Mucosa of gallbladder (tissue), 1 donor: ENCODE measurements at regions not wholly inside any gene's neighbourhood (a gene's known extent, or its start where the extent isn't known, plus 50 kb on each side); places are given as distances from the start of the nearest gene placed in this dataset.

Experiments used
- DNase-seq: peaks from one replicate; pipeline ENCODE4 v3.0.0-alpha.2; 2020; ENCODE audit warnings: low spot score
- donor health status: DM: no; HTN: no; CAD: no.

DNA sequence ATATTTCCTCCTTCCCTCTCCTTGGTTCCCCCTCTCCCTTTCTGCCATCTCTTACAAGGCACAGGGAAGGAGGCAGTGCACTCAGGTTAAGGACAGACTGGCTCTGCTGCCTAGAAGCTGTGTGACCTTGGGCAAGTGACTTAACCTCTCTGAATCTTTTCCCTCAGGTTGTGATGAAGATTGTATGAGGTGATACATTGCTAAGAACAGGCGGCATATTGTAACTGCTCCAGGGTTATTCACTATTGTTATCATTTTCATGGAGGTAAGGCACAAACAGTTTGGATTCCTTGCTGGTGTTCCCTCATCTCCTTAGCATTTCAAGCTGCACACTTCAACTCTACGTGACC is 126.6 kb upstream of the CXCR4 start:
- no peak for DNase-seq

DNA sequence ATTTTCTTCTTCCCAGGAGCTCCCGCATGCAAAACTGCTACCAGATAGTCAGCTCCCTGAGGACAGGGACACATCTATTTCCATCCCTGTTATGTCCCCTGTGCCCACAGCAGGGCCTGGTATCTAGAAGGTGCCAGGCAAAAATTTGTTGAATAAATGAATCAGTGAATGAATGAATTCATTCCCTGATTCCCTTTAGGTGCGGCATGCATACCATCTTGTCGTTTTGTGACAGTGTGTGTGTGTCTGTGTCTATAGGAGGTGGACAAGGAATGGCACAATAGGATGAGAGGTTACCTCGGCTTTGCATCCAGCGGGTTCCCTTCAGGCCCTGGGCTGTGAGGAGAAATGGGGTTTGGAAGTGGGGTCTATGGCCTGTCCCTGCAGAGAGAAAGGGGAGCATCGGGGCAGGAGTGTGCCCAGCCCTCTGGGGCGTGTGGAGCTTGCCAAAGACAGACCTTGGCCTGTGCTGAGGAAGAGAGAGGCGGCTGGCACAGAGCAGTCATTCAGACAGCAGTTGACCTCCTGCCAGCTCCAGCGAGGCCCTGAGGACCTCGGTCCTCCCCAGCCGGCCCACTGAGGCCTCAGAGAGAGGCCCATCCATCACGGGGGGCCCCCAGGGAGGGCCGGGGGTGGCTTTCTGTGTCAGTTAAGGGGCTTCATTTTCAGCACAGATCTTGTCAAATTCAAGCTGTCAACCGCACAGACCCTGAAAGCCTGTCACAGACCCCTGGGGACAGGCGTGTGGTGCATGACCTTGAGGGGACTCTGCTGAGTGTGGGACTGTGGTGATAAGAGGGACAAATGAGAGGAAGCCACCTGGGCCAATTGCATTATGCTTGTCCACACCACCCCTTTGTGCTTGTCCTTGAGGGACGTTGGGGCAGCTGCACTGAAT is 125.9 kb upstream of the CXCR4 start:
- no peak for DNase-seq

DNA sequence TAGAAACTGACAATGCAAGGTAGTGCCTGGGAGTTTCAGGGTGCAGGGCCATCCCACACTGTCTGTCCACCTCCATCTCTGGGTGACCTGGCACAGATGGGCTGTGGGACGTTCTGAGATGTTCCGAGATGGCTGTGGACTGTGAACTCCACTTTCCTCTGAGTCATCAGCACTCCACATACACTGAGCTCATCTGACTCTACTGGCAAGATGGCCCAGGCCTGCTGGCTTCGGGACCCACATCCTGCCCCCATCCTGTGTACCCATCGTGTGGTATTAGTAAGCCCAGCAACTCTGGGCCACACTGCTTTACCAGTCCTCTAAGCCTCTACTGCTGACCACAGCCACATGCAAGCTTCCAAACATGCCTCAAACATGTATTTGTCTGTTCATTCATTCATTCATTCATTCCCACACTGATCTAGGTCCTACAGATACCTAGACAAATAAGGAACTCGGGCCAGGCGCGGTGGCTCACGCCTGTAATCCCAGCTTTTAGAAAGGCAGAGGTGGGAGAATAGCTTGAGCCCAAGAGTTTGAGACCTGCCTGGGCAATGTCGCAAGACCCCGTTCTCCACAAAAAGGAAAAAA is 124.8 kb upstream of the CXCR4 start:
- no peak for DNase-seq

DNA sequence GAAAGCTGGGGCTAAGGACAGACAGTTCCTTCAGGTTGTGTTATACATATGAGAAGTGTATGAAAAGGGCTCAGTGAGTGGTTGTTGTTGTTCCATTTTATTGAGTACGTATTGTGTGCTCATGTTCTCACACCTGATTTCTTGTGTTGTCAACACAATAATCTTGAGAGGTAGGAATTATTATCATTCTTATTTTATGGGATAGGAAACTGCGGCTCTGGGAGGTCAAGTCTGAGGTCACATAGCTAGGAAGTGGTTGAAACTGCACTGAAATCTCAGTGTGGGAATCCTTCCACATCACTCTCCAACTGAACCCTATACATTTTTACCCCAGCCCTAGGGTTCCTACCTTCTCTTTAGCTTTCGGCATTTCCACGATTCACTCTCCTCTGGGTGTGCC is 124.2 kb upstream of the CXCR4 start:
- no peak for DNase-seq

- no peak for DNase-seq
Observed at GRCh38 chr2:136239079-136239685, 121.2 kb upstream of the CXCR4 start.

GRCh38 chr2:136238286-136239078 is 120.5 kb upstream of the CXCR4 start:
- no peak for DNase-seq

- no peak for DNase-seq
Observed at GRCh38 chr2:136236019-136236418, 118.1 kb upstream of the CXCR4 start.

GRCh38 chr2:136235546-136235945 is 117.6 kb upstream of the CXCR4 start:
- no peak for DNase-seq

GRCh38 chr2:136234261-136234660 is 116.3 kb upstream of the CXCR4 start:
- DNase-seq, result no peak

- DNase-seq, result no peak
Observed at GRCh38 chr2:136233298-136233697, 115.3 kb upstream of the CXCR4 start.

- no peak for DNase-seq
Observed at GRCh38 chr2:136232456-136233172, 114.7 kb upstream of the CXCR4 start.

GRCh38 chr2:136230464-136230863 is 112.5 kb upstream of the CXCR4 start:
- DNase-seq, result no peak

- no peak for DNase-seq
Observed at GRCh38 chr2:136226903-136227302, 109.0 kb upstream of the CXCR4 start.

- DNase-seq, result no peak
Observed at GRCh38 chr2:136225950-136226835, 108.2 kb upstream of the CXCR4 start.

DNA sequence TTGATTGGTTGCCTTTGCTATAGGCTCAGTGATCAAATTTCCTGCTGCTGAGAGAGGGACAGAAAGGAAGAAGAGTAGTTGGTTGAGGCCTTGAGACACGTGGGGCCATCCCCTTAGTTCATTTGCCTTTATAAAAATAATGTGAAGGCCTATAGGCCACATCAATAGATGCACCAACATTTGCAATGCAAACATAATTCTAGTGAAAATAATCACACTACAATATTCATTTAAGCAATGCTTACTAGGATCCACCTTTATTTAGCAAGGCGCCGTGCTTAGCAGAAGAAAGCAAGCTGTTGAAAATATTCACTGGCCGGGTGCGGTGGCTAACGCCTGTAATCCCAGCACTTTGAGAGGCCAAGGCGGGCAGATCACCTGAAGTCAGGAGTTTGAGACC is 105.3 kb upstream of the CXCR4 start:
- no peak for DNase-seq

DNA sequence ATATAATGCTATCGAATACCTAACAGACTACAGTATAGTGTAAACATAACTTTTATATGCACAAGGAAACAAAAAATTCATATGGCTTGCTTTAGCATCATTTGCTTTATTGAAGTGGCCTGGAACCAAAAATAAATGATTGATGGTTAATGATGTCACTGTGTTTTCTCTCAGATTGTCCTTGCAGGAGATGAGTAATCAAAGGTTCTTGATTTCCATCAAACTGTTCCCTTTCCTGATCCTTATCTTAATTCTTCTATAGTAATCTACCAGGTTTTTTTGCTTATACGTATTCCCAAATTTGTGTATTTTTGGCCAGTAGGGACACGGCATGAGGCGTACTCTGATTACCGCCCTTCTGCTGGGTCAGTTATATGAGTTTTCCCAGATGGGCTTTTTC is 104.9 kb upstream of the CXCR4 start:
- no peak for DNase-seq

GRCh38 chr2:136221026-136221425 is 103.1 kb upstream of the CXCR4 start:
- no peak for DNase-seq

DNA sequence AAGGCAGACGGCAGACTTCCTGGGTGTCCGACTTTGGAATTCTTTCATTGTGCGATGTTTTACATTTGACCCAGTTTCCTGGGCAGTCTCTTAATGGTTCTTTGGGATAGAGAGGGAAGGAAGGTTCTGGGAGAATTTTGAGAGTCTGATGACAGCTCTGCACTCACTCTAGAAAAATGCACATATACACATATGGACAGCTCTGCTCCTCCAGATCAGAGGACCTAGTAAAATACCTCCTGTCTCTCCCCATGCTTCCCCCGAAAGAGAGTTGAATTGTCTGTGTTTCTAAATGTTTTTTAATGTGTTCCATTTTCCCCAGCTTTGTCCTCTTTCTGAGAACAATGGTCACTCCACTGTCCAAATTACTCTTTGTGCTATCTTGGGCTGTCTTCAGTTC is 102.0 kb upstream of the CXCR4 start:
- DNase-seq, result no peak

DNA sequence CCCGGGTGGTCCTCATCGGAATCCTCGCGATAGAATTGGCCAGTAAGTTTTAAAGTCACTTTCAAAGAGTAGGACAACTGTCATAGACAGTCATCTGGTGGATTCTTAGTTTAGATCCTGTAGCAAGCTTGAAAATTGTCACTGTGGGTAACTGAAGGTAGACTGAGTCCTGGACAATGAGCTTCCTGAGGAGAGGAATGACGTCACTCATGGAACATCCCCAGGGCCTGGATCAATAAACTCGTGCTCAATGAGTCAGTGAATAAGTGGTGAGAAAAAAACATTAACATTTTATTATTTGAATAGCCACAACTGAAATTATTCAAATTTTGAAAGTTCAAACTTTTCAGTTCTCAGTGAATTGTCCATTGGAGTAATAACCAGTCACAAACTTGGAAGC is 101.4 kb upstream of the CXCR4 start:
- no peak for DNase-seq

DNA sequence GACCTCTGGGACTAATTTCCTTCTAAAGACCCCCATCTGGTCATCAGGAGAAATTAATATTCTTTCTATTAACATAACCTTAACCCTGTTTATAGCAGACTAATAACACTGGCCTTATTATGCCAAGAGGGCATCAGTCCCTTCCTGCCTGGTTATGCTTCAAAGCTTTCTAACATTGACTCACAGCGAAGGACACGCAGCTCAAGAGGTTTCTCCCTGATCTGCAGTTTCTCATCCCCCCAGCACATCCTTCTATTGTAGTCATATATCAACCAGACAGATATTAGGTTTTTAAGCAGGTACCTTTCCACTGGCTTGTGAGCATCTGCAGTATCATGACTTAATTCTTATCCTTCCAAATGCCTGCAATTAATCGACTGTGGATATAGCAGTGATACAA is 100.0 kb upstream of the CXCR4 start:
- DNase-seq, result no peak
